ENCODE measurements at regions not wholly inside any gene's neighbourhood (a gene's known extent, or its start where the extent isn't known, plus 50 kb on each side); places are given as distances from the start of the nearest gene placed in this dataset.

DNA sequence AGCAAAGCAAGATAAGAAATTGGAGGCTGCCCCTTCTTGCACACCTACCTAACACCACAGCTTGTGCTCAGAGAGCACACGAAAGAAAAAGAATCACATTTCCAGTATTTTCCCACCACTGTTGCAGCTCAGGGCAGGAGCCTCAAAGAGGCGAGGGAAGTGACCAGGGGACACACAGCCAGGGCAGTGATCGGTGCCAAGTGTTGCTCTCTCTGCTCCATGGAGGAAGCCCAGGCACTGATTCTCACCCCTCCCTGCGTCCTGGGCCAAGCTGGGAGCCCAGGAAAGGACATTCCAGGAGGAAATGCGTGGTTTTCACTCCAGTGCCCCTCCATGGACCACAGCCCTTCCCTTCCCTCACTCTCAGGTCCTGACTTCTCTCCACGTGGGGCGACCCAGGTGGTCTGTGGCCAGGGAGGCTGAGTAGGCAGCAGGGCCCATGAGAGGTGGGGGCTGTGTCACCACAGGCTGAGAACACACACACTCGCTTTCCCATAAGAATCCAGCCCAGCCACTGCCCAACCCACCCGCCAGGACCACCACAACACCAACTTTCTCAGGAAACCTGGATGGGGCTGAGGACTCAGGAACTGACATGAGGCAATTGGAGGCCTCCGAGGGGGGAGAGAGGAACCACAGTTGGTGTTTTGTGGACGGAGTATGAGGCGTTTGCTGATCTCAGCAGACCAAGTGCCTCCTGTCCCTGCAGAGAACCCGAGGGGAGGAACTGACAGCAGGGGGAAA lies 81.7 kb upstream of the MAFB start:
- DNase-seq (ENCODE audit: low read depth), result no peak

DNA sequence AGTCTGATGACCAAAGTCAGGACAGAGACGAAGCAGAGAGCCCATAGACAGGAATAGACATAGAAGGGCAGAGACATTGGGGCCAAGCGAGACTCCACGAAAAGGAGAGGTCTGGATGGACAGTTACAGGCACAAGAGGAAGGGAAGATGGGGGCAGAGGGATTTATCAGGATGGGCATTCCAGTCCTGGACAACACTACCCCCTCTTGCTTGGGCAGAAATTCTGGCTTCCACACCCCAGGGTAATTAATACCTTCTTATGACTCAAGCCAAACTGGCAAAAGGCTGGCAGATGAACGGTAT lies 82.2 kb upstream of the MAFB start:
- DNase-seq (ENCODE audit: low read depth), result no peak

DNA sequence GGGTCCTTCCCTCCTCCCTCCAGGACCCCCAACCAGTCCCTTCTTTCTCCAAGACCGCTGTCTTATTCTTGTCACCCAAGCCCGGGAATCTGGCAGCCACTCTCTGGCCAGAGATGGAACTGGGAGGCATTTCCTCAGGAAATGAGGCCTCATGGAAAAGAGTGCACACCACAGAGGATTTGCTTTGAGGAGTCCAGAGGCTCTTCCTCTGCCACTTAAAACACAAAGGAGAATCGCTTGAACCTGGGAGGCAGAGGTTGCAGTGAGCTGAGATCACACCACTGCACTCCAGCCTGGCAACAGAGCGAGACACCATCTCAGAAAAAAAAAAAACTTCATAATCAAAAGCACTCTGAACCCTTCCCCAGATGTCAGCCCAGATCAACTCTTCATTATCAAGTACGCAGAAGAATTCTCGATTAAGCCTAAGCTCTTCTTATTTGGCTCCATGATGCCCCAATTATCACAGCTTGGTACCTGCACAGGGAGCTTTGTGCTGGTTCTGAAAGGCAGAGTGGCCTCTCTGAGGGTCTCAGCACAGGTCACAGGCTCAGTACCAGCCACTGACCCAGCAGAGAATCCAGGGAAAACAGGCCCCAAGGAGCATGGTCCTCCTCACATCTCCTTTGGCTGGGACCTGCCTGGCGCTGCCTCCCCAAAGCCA lies 82.9 kb upstream of the MAFB start:
- DNase-seq (ENCODE audit: low read depth), result no peak

DNA sequence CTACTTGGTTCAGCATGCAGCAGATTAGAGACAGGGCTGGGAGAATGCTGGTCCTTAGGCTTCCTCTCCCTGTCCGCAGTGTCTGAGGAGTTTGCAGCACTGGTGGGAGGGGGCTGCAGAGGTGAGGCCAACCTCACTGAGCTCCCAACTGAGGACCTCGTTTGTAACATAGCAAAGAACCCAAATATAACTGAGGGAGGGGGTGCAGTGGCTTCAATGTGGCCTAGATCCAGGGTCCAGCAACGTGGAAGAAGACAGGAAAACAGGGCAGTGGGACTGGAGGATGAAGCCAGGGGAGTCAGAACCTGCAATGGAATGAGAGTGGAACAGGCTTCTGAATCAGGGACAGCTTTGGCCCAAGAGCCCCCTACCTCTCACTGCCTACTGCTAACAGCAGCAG lies 84.3 kb upstream of the MAFB start:
- no peak for DNase-seq (ENCODE audit: low read depth)

DNA sequence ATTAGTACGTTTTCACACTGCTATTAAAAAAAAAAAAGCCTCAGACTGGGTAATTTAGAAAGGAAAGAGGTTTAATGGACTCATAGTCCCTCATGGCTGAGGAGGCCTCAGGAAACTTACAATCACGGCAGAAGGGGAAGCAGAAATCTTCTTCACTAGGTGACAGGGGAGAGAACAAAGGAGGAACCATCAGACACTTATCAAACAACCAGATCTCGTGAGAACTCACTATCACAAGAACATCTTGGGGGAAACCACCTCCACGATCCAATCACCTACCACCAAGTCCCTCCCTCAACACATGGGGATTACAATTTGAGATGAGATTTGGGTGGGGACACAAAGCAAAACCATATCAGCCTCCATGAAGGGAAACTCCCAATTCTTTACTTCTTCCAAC lies 85.2 kb upstream of the MAFB start:
- DNase-seq (ENCODE audit: low read depth), result no peak

DNA sequence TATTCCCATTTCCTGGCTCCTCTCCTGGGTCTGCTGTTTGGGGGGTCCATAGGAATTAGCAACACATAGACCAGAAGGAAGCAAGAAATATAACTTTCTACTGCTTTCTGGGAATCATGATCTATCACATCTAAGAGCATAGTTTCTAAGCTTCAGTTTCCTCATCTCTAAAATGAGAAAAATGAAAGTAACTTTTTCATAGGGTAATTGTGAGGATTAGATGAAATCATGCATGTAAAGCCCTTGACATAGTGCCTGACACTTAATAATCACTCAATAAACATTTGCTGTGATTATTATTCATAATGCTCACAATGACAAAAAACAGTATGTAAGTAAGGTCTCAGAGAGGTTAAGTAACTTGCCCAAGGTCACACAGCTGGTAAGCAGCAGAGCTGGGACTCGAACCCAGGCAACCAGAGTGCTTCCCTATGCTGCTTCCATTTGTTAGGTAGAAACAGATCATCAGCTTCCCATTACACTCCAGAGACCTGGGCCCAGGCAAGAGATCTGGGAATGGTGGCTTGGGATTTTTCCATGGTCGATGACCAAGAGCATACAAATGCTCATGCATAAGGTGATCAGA lies 86.6 kb upstream of the MAFB start:
- DNase-seq (ENCODE audit: low read depth), result no peak

DNA sequence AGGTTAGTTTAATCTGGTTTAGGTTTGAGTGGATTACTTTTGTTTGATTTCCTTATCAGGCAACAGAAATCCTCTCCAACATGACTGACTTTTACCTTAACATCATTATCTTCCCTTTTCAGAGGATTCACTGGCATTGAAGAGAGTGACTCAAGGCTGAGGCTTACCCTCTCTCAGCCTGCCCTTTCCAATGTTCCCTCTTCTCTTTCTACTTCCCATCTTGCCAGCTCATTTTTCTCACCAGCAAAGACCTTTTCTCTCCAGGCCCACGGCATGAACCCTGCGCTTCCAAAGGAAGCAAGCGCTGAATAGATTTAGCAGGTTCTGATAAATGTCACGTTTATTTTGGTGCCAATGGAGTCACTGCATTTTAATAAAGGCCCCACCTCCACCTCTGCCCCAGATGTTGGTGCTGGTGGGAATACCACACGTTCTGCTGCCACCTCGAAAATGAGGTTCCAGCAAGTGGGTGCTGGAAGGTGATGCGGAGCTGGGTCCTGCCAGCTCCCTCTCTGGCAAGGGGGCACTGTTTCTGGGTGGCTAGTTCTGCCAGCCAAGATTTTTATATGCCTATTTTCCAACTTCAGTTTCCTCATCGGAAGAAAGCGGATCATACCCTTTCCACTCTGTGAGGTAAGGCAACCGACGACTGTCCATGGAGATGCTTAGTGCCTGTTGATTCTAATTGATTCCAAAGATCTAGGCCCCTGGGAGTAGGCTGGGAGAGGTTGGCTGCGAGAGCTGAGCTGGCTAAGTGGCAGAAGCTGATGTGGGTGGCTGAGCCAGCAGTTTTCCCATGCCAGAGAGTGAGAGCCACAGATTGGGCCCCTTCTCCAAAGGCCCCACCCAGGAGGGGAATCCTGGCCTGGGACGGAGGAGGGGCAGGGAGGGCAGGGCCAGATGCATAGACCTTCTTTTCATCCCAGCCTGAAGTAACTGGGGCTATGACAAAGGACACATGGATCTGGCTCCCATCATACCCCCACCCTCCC lies 87.7 kb upstream of the MAFB start:
- no peak for DNase-seq (ENCODE audit: low read depth)

DNA sequence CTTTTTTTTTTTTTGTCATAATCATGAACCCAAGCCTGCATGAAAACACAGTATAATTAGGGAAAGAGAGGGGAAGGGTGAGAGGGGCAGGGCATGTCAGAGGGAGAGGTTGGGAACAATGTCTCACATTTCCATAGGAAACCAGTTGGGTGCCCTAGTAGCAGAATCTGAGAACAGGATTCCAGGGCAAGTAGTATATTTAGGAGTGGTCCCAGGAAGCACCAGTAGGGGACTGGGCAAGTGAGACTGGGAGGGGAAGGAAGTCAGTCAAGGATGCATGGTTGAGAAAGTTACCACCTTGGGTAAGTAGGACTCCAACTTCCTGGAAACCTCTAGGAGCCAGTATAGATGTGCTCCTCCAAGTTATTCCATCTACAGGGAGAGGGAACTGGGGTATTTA lies 88.6 kb upstream of the MAFB start:
- DNase-seq (ENCODE audit: low read depth), result no peak

DNA sequence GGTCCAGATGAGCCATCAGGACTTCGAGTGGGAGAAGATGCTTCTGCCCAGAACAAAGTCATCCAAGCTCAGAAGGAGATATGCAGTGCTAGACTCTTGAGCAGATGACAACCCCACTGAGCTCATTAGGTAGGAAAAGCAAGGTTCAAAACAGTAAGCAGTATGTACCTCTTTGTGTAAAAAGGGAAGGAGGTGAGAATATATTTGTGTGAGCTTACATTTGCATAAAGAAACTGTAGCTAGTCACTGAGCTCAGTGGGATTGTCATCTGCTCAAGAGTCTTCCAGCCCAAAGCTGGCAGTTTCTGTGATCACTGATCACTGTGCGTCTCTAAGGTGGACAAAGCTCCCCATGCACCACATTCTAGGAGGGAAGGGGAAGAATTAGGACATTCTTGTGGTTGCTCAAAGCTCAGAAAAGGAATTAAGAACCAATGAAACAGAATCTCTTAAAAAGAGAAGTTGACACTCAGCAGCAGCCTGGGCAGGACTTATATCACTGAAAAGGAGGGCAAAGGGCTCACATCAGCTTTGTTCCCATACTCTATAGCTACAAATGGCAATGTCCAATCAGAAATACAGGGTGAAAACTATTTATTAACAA lies 90.0 kb upstream of the MAFB start:
- DNase-seq (ENCODE audit: low read depth), result no peak

DNA sequence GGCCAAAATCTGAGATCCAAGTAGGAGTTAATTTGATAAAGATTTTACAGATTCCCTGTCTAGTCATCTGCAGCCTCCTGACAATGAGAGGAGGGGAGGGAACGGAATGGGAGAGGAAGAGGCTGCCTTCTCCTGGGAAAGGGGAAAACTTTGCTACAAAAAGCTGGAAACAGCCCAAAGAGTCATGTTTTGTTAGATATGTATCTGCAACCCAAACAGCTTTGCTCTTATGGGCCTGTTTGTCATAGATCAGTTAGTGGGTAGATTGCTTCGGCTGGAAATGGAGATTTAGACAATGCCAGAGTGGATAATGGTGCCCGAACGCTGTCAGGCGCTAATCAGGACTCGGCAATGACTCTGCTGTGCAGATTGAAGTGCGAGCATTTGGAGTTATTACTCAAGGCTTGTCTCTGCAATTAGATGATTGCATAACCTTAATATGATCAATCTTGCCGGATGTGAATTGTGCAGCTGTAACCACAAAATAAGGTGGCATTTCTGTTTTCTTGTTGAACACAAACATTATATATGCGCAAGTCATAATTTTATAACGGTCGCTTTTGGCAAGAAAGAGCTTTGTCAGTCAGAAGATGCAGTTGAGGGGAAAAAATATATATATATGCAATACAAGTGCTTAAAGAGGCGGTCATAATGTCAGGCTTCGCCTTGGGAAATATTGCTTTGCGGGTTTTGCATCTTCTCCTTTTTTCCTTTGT lies 92.4 kb upstream of the MAFB start:
- DNase-seq (ENCODE audit: low read depth), result no peak

DNA sequence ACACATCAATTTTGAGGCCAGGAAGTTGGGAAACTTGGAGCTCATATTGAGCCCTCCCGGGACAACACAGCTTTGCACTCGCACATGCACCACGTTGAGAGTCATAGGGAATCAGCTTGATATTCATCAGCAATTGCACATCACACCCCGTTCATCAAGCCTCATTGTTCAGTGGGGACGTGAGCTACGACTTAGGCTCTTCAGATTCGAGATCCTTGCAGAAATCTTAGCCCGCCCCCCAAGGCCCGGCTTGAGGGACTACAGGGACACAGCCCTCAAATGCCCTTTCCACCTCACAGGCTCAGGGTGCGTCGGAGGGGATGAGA lies 93.0 kb upstream of the MAFB start:
- no peak for DNase-seq (ENCODE audit: low read depth)

DNA sequence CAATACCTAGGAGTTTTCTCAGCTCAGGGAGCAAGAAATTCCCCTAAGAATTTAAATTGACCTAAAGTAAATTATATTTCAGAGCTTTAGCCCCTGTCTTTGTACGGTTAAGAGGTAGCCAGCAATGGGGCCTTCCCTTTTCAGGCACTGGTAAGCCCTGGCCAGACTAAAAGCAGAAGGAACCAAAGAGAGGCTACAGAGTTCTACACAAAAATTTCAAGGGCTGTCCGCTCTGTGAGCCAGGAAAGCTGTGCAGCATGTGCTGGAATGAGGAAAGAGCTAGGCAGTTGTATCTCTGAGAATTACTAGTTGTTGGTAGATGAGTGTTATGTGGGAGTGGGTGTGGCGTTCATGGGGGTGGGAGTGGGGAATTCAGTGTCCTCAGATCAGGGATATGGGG lies 96.3 kb upstream of the MAFB start:
- DNase-seq (ENCODE audit: low read depth), result no peak

DNA sequence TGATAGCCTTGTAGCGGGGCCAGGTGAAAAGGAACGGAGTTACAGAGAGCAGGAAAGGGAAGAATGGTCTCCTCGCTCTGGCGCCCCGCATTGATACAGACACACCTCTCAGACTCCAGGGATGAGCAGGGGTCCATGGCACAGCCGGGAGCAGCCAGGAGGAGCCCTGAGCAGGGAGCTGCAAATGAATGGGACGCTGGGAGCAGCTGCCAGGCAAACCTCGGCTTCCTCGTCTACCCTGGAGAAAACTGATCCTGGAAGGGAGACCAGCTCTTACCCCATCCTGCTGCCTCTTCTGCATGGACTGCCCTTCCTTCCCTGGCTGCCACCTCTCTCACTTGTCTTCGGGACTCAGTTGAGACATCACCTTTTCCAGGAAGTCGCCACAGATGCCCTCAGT lies 97.3 kb upstream of the MAFB start:
- DNase-seq (ENCODE audit: low read depth), result no peak

DNA sequence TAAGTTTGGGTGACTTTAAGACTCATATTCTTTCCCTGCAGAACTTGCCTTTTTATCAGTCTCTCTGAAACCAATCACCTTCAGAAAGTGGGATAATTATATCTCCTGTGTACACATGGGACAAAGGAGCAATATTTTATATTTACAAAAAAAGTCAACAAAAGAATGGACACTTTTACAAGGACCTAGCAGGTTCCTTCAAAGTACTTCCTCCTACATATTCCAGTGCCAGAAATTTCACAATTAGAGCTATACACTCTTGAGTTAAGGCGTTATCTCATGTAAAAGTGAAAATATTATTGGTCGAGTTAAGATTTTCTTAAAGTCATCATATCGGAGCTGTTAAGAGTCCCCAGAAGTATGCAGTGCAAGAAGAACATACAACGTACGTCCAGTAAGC lies 98.9 kb upstream of the MAFB start:
- no peak for DNase-seq (ENCODE audit: low read depth)

DNA sequence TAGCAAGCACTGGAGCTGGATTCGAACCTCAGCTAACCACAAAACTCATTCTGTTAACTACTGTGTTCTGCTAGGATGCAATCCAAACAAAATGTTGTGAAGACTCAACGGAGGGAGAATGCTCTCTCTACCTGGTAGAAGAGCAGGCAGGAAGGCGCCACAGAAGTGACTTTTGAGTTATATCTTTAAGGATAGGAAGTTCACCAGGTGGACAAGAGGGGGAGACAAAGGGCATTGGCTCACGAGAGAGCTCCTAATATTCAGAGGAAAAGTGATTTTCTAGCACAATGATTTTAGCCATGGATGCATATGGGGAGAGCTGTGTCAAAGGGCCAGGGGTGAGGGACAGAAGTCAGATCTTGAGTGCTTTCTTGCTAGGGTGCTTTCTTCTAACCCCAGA lies 108.4 kb upstream of the MAFB start:
- peak; percentile 52 for DNase-seq (ENCODE audit: low read depth)

DNA sequence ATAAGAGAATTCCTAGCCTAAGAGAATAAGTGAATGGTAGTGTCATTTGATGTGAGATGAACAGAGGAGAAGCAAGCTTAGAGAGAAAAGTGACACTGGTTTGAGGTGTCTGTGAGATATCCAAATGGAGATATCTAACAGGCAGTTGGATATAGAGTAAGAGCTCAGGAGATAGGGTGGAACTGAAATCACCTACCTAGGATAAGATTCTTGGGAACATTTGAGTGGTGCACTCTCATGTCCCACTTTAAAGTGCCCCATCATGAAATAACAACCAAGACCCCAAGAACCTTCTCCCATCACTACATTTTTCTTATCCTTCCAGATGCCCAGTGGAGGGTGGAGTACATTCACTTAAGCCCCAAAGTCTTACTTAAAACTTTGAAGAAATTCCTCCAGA lies 109.0 kb upstream of the MAFB start:
- no peak for DNase-seq (ENCODE audit: low read depth)

DNA sequence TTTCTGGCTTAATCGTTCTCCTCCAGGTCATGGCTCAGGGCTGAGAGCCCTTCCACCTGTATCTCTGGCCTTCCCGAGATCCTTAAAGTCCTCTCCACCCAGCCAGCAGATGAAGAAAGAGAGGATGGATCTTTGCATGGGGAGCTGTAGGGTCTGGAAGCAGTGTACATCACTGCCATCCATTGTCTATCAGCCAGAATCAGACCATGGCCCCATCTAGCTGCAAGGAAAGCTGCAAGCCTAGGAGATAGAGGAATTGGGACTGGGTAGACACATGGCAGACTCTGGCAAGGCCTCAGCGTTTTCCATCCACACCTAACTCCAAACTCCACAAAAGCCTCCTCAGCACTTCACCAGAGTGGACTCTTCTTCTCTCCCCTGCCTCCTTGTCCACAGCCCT lies 113.8 kb upstream of the MAFB start:
- no peak for DNase-seq (ENCODE audit: low read depth)

DNA sequence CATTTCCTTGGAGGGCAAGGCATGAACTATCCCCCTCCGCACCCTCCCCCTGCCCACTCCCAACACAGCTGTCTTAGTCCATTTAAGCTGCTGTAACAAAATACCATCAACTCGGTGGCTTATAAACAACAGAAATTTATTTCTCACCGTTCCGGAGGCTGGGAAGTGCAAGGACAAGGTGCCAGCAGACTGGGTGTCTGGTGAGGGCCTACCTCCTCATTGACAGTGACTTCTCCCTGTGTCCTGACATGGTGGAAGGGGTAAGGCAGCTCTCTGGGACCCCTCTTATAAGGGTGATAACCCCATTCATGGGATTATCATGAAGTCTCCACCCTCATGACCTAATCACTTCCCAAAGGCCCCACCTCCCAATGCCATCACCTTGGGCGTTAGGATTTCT lies 114.3 kb upstream of the MAFB start:
- DNase-seq (ENCODE audit: low read depth), result no peak

DNA sequence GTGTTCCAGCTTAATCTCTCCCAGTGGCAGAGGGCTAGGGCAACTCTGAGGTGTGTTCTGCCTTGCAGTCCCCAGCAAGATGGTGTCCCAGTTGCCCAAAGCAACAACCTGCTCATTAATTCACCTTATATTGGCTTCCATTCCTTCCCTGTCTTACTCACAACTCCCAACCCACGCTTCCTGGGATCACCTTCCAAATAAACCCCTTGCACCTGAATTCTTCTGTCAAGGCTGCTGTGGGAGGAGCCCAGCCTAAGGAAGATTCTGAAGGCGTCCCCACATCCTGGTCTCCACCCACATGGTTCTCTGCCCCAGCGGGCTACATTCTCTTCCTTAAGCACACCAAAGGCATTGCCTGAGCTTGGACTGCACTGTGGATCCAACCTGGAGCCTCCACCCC lies 116.6 kb upstream of the MAFB start:
- no peak for DNase-seq (ENCODE audit: low read depth)

DNA sequence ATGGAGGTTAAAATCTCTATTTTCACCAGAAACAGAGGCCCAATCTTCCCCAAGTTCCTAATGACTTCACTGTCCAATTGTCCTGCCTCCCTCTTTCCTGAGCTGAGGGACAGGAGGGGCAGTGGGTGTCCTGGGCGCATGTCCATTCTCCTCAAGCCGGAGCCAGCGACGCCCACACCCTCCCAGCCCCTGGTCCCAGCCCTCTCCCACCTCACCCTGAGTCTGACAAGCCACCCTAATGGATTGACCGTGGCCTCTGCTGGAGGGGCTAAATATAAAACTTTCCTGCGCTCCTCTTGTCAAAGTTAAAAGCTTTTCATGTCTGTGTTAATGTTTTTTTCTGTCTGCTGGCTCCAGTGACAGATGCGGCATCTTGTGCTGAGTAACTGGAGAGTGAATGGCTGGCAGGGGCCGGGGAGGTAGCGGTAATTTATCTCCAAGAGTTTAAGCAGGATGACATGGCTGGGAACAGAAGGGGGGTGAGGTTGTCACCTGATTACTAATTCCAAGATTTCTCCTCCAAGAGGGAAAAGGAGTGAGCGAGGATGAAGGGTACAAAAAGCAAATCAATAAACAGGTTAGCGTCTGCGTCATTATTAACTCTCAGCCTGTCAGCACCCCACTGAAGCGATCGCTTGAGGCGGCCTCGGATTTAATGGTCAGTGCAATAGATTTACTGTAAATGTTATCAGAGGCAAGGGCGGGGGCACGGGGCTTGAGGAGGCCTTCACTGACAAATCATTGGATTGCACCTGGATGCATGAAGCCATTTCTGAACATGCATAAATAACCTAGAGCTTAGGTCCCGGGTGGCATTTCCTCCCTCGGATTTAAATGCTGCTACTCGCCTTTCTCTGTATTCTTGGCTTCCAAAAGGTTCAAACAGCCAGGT lies 118.1 kb upstream of the MAFB start:
- DNase-seq (ENCODE audit: low read depth), result no peak

DNA sequence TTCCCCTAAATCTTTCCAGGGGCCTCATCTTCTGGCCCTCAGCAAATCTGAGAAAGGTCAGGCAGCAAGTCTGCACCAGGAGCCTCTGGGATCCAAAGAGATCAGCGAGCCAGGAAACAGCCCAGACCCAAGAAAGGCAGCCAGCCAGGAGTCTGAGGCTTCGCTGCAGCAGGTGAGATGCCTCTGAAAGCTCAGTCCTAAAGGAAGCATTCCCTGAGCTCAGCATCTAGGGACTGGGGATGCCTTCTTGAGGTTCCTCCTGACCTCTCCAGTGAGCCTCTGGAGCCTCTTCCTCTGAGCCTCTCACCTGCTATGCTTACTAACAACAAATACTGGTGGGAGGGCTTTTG lies 118.8 kb upstream of the MAFB start:
- DNase-seq (ENCODE audit: low read depth), result no peak

Measured in ELR (cell line).